GM23338 (cell line): ENCODE measurements at regions not wholly inside any gene's neighbourhood (a gene's known extent, or its start where the extent isn't known, plus 50 kb on each side); places are given as distances from the start of the nearest gene placed in this dataset.
"Not testable (repeated sequence)": the region's sequence is repeated elsewhere in the genome, so short reads cannot be mapped to it uniquely, and the experiment has no call there.

ENCODE experiments used
- ATAC-seq: fragments of 200-7000 bp; cut with Tn5 transposase; 3 replicates; pipeline ENCODE4 v1.9.1; 2020
- DNase-seq: peaks from one replicate; pipeline ENCODE4 v3.0.0-alpha.2; 2015; ENCODE audit warnings: low spot score
- H2AFZ ChIP-seq: fragments of 200-600 bp; sonication (generic); 2 replicates; pipeline ENCODE4 v1.8.0; 2016; ENCODE audit warnings: antibody characterized with exemption, mild to moderate bottlenecking, moderate library complexity
- H3F3A ChIP-seq: fragments of 200-600 bp; sonication (generic); replicated peaks from 2 replicates; pipeline ENCODE4 v1.8.0; 2017; ENCODE audit warnings: antibody characterized with exemption, mixed run types, low read depth
- H3K27ac ChIP-seq: fragments of 200-600 bp; sonication (generic); 2 replicates; pipeline ENCODE4 v1.6.1; 2016; ENCODE audit warnings: low read depth
- H3K27me3 ChIP-seq: fragments of 200-600 bp; sonication (generic); 2 replicates; pipeline ENCODE4 v1.8.0; 2016; ENCODE audit warnings: mild to moderate bottlenecking, mixed run types, moderate library complexity; ENCODE audit not compliant: insufficient read depth
- H3K36me3 ChIP-seq: fragments of 200-600 bp; sonication (generic); 2 replicates; pipeline ENCODE4 v1.8.0; 2016; ENCODE audit warnings: mild to moderate bottlenecking; ENCODE audit not compliant: insufficient read depth
- H3K4me1 ChIP-seq: fragments of 200-600 bp; sonication (generic); 2 replicates; pipeline ENCODE4 v1.8.0; 2016; ENCODE audit warnings: mild to moderate bottlenecking, moderate library complexity; ENCODE audit not compliant: insufficient read depth
- H3K4me2 ChIP-seq: fragments of 200-600 bp; sonication (generic); 2 replicates; pipeline ENCODE4 v1.7.1; 2017; ENCODE audit warnings: mixed run types
- H3K4me3 ChIP-seq: fragments of 200-600 bp; sonication (generic); 2 replicates; pipeline ENCODE4 v1.6.1; 2016; ENCODE audit warnings: mixed run types
- H3K79me2 ChIP-seq: fragments of 200-600 bp; sonication (generic); replicated peaks from 2 replicates; pipeline ENCODE4 v1.8.0; 2017; ENCODE audit warnings: mild to moderate bottlenecking; ENCODE audit not compliant: insufficient read depth
- H3K9me2 ChIP-seq: fragments of 200-600 bp; sonication (generic); 2 replicates; pipeline ENCODE4 v1.8.0; 2017; ENCODE audit not compliant: insufficient read depth
- H4K20me1 ChIP-seq: fragments of 200-600 bp; sonication (generic); replicated peaks from 2 replicates; pipeline ENCODE4 v1.8.0; 2017; ENCODE audit warnings: mild to moderate bottlenecking; ENCODE audit not compliant: insufficient read depth
- H3K27ac Mint-ChIP-seq: 2 replicates; pipeline ENCODE4 v1.8.0; 2020; ENCODE audit warnings: inconsistent platforms, mild to moderate bottlenecking, moderate library complexity, mixed read lengths
- H3K27me3 Mint-ChIP-seq: 3 replicates; pipeline ENCODE4 v1.8.0; 2022; ENCODE audit warnings: low read depth, mild to moderate bottlenecking, moderate library complexity, mixed read lengths, inconsistent platforms; ENCODE audit not compliant: insufficient read depth, poor library complexity
- H3K36me3 Mint-ChIP-seq: 3 replicates; pipeline ENCODE4 v1.8.0; 2021; ENCODE audit warnings: low read depth, mild to moderate bottlenecking, inconsistent platforms, moderate library complexity, mixed read lengths
- H3K4me1 Mint-ChIP-seq: 3 replicates; pipeline ENCODE4 v1.8.0; 2020; ENCODE audit warnings: mild to moderate bottlenecking, inconsistent platforms, mixed read lengths
- H3K4me3 Mint-ChIP-seq: 3 replicates; pipeline ENCODE4 v1.8.0; 2021; ENCODE audit warnings: moderate library complexity, mild to moderate bottlenecking, inconsistent platforms, mixed read lengths
- H3K9me3 Mint-ChIP-seq: 3 replicates; pipeline ENCODE4 v1.8.0; 2020; ENCODE audit warnings: moderate library complexity, mild to moderate bottlenecking, inconsistent platforms, mixed read lengths
- CREB1 ChIP-seq: fragments of 250-450 bp; sonication (Bioruptor Pico); IDR thresholded peaks from 2 replicates; pipeline ENCODE4 v1.5.0; 2020; ENCODE audit warnings: low read depth, mild to moderate bottlenecking, moderate library complexity
- EZH2 ChIP-seq: fragments of 200-600 bp; sonication (generic); IDR thresholded peaks from one replicate; pipeline ENCODE4 v1.8.0; 2017; ENCODE audit warnings: antibody characterized with exemption, mild to moderate bottlenecking, low read depth; ENCODE audit not compliant: unreplicated experiment
- EZH2phosphoT487 ChIP-seq: fragments of 200-600 bp; sonication (generic); IDR thresholded peaks from one replicate; pipeline ENCODE4 v1.8.1; 2018; ENCODE audit warnings: antibody characterized with exemption; ENCODE audit not compliant: unreplicated experiment
- JUNB ChIP-seq: IDR thresholded peaks from one replicate; pipeline ENCODE4 v1.6.1; 2016; ENCODE audit warnings: antibody characterized with exemption; ENCODE audit not compliant: unreplicated experiment
- NANOG ChIP-seq: IDR thresholded peaks from 2 replicates; pipeline ENCODE4 v1.6.1; 2016; ENCODE audit warnings: antibody characterized with exemption, borderline replicate concordance
- POLR2AphosphoS5 ChIP-seq: IDR thresholded peaks from 2 replicates; pipeline ENCODE4 v1.6.1; 2016; ENCODE audit warnings: antibody characterized with exemption, low read depth
- REST ChIP-seq: IDR thresholded peaks from one replicate; pipeline ENCODE4 v1.6.1; 2018; ENCODE audit warnings: antibody characterized with exemption; ENCODE audit not compliant: unreplicated experiment
- STAT1 ChIP-seq: IDR thresholded peaks from one replicate; pipeline ENCODE4 v1.6.1; 2016; ENCODE audit warnings: antibody characterized with exemption; ENCODE audit not compliant: unreplicated experiment
- ZNF114 ChIP-seq: fragments of 250-450 bp; sonication (Bioruptor Pico); IDR thresholded peaks from 2 replicates; pipeline ENCODE4 v1.5.0; 2020; ENCODE audit warnings: mild to moderate bottlenecking, moderate library complexity
- ZNF331 ChIP-seq: fragments of 250-450 bp; sonication (Bioruptor Pico); IDR thresholded peaks from 2 replicates; pipeline ENCODE4 v1.5.0; 2020; ENCODE audit warnings: low read depth, mild to moderate bottlenecking, moderate library complexity
- ZNF462 ChIP-seq: fragments of 250-450 bp; sonication (Bioruptor Pico); IDR thresholded peaks from 2 replicates; pipeline ENCODE4 v1.5.0; 2020; ENCODE audit warnings: mild to moderate bottlenecking, moderate library complexity
- TF ChIP-seq, protein P1 (sequence below), 2 experiments: fragments of 200-600 bp in 1 of 2; sonication (generic) in 1 of 2; conservative IDR thresholded peaks; 2 replicates each; pipeline versions ENCODE4 v1.5.1 to v1.6.1; 2016 to 2017; ENCODE audit warnings: antibody characterized with exemption in 2 of 2, low read depth in 2 of 2, mild to moderate bottlenecking in 2 of 2, moderate library complexity in 1 of 2

GRCh38 chr4:108433394-108433793 lies 187.0 kb upstream of the RPL34 start:
- H2AFZ ChIP-seq, H3K27ac ChIP-seq, H3K9me2 ChIP-seq, H3K4me3 Mint-ChIP-seq, DNase-seq, H3K4me1 ChIP-seq, H3F3A ChIP-seq, H3K27me3 Mint-ChIP-seq, H3K27me3 ChIP-seq, H3K36me3 ChIP-seq, H3K36me3 Mint-ChIP-seq, H3K4me1 Mint-ChIP-seq, ATAC-seq, H4K20me1 ChIP-seq, H3K9me3 Mint-ChIP-seq, H3K4me3 ChIP-seq, H3K4me2 ChIP-seq, H3K79me2 ChIP-seq, H3K27ac Mint-ChIP-seq: not testable (repeated sequence)

GRCh38 chr4:108432418-108432817 lies 188.0 kb upstream of the RPL34 start:
- Histone ChIP-seq H3K4me1 (no peaks in the 10 kb centered on the region), H2AFZ (no peak overlapping the region), H3K4me2 (no peak overlapping the region), H3K9me2 (no peaks in the 10 kb centered on the region), H3K27me3 (no peaks in the 10 kb centered on the region), H3K79me2 (no peaks in the 10 kb centered on the region), H3F3A (no peaks in the 10 kb centered on the region), H3K36me3 (no peaks in the 10 kb centered on the region; the same call in 1 of the 2 replicates), H3K27ac (no peak overlapping the region), H3K4me3 (no peak overlapping the region), H4K20me1 (no peaks in the 10 kb centered on the region; the same call in 1 of the 2 replicates)
- H3K27me3 Mint-ChIP-seq: peaks cover 2% of the 10 kb centered on the region
- H3K4me3 Mint-ChIP-seq: no peak overlapping the region
- peaks cover 6% of the 10 kb centered on the region; the same call in 2 of the 3 replicates for H3K9me3 Mint-ChIP-seq
- DNase-seq: no peak
- no peaks in the 10 kb centered on the region for H3K4me1 Mint-ChIP-seq
- no peak overlapping the region for H3K27ac Mint-ChIP-seq
- no peak for ATAC-seq
- no peaks in the 10 kb centered on the region for H3K36me3 Mint-ChIP-seq
- TF ChIP-seq ZNF331 (CRISPR knock-in tag) (no peak), ZNF114 (no peak), EZH2 (no peak), REST (no peak), STAT1 (no peak), CREB1 (CRISPR knock-in tag) (no peak), ZNF462 (CRISPR knock-in tag) (no peak), EZH2phosphoT487 (no peak), NANOG (no peak), JUNB (no peak), POLR2AphosphoS5 (no peak)
- TF ChIP-seq, protein P1, sequence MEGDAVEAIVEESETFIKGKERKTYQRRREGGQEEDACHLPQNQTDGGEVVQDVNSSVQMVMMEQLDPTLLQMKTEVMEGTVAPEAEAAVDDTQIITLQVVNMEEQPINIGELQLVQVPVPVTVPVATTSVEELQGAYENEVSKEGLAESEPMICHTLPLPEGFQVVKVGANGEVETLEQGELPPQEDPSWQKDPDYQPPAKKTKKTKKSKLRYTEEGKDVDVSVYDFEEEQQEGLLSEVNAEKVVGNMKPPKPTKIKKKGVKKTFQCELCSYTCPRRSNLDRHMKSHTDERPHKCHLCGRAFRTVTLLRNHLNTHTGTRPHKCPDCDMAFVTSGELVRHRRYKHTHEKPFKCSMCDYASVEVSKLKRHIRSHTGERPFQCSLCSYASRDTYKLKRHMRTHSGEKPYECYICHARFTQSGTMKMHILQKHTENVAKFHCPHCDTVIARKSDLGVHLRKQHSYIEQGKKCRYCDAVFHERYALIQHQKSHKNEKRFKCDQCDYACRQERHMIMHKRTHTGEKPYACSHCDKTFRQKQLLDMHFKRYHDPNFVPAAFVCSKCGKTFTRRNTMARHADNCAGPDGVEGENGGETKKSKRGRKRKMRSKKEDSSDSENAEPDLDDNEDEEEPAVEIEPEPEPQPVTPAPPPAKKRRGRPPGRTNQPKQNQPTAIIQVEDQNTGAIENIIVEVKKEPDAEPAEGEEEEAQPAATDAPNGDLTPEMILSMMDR (conservative IDR thresholded peaks at IDR 0.05; ENCODE audit: low read depth in 2 of 2): no peak
